ENCODE measurements at regions not wholly inside any gene's neighbourhood (a gene's known extent, or its start where the extent isn't known, plus 50 kb on each side); places are given as distances from the start of the nearest gene placed in this dataset.

- H3K79me2 ChIP-seq (ENCODE audit: insufficient read depth, low read length) = no peaks in the 10 kb centered on the region
Observed at GRCh38 chr4:124523816-124524215, 188.7 kb downstream of the ANKRD50 start.

DNA sequence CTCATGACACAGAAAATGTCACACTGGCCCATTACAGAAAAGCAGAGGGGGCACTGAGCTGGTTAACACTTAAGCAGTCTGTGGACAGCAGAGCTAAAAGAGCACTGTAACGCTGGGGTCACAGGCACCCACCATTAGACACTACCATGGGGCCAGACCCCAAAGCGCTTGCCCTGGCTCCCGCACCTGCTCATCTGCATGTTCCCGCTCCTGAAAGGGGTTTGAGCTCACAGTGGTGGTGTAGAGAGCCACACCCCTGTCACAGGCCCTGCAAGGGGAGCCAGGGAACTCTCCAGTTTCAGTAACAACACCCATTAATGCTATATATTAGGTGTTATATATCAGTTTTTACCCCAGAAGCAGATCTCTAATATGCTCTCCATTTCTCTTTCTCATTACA lies 187.0 kb downstream of the ANKRD50 start:
- H3K27ac ChIP-seq (ENCODE audit: low read depth, low read length, poor library complexity, severe bottlenecking) = no peak overlapping the region
- no peak overlapping the region for H3K9ac ChIP-seq (ENCODE audit: low read length)
- no peaks in the 10 kb centered on the region for H3K36me3 ChIP-seq (ENCODE audit: insufficient read depth, low read length)
- H3F3A ChIP-seq (ENCODE audit: insufficient read depth, low read length) = no peaks in the 10 kb centered on the region
- no peak for TF ChIP-seq CTCF (IDR thresholded peaks at IDR 0.05; ENCODE audit: low read length)
- TF ChIP-seq EZH2 (IDR thresholded peaks at IDR 0.05; ENCODE audit: borderline replicate concordance, low read length) = no peak
- no peaks in the 10 kb centered on the region for H3K27me3 ChIP-seq (ENCODE audit: insufficient read depth, low read length)
- H4K20me1 ChIP-seq (ENCODE audit: insufficient read depth, low read length) = no peaks in the 10 kb centered on the region
- no peaks in the 10 kb centered on the region for H3K9me2 ChIP-seq (ENCODE audit: low read depth, low read length)
- no peak overlapping the region for H2AFZ ChIP-seq (ENCODE audit: low read length)
- no peaks in the 10 kb centered on the region for H3K9me3 ChIP-seq (ENCODE audit: low read length)
- H3K4me1 ChIP-seq (ENCODE audit: insufficient read depth, low read length, severe bottlenecking) = no peaks in the 10 kb centered on the region
- no peak overlapping the region for H3K4me3 ChIP-seq (ENCODE audit: low read depth, low read length, poor library complexity, severe bottlenecking)
- no peaks in the 10 kb centered on the region for H3K79me2 ChIP-seq (ENCODE audit: insufficient read depth, low read length)
- no peak overlapping the region for H3K4me2 ChIP-seq (ENCODE audit: low read length)

More at GRCh38 chr4:124523816-124524215, 188.7 kb downstream of the ANKRD50 start:
- Histone ChIP-seq H3K9me2 (ENCODE audit: low read depth, low read length) (no peaks in the 10 kb centered on the region), H3K9ac (ENCODE audit: low read length) (no peak overlapping the region), H3K4me3 (ENCODE audit: low read depth, low read length, poor library complexity, severe bottlenecking) (no peak overlapping the region), H3K9me3 (ENCODE audit: low read length) (no peaks in the 10 kb centered on the region), H3F3A (ENCODE audit: insufficient read depth, low read length) (no peaks in the 10 kb centered on the region), H3K27me3 (ENCODE audit: insufficient read depth, low read length) (no peaks in the 10 kb centered on the region), H3K4me2 (ENCODE audit: low read length) (no peak overlapping the region), H3K4me1 (ENCODE audit: insufficient read depth, low read length, severe bottlenecking) (no peaks in the 10 kb centered on the region), H2AFZ (ENCODE audit: low read length) (no peak overlapping the region), H4K20me1 (ENCODE audit: insufficient read depth, low read length) (no peaks in the 10 kb centered on the region), H3K27ac (ENCODE audit: low read depth, low read length, poor library complexity, severe bottlenecking) (no peak overlapping the region), H3K36me3 (ENCODE audit: insufficient read depth, low read length) (no peaks in the 10 kb centered on the region)
- TF ChIP-seq CTCF (IDR thresholded peaks at IDR 0.05; ENCODE audit: low read length) = no peak
- no peak for TF ChIP-seq EZH2 (IDR thresholded peaks at IDR 0.05; ENCODE audit: borderline replicate concordance, low read length)

- Histone ChIP-seq H3K36me3 (ENCODE audit: insufficient read depth, low read length) (no peaks in the 10 kb centered on the region), H3K4me2 (ENCODE audit: low read length) (no peak overlapping the region), H2AFZ (ENCODE audit: low read length) (no peak overlapping the region), H3K27me3 (ENCODE audit: insufficient read depth, low read length) (no peaks in the 10 kb centered on the region), H3K4me3 (ENCODE audit: low read depth, low read length, poor library complexity, severe bottlenecking) (no peak overlapping the region), H3K9me2 (ENCODE audit: low read depth, low read length) (no peaks in the 10 kb centered on the region), H3K4me1 (ENCODE audit: insufficient read depth, low read length, severe bottlenecking) (no peaks in the 10 kb centered on the region), H3K9me3 (ENCODE audit: low read length) (no peaks in the 10 kb centered on the region), H3F3A (ENCODE audit: insufficient read depth, low read length) (no peaks in the 10 kb centered on the region), H4K20me1 (ENCODE audit: insufficient read depth, low read length) (no peaks in the 10 kb centered on the region), H3K9ac (ENCODE audit: low read length) (no peak overlapping the region), H3K79me2 (ENCODE audit: insufficient read depth, low read length) (no peaks in the 10 kb centered on the region), H3K27ac (ENCODE audit: low read depth, low read length, poor library complexity, severe bottlenecking) (no peak overlapping the region)
- TF ChIP-seq EZH2 (IDR thresholded peaks at IDR 0.05; ENCODE audit: borderline replicate concordance, low read length) = no peak
- TF ChIP-seq CTCF (IDR thresholded peaks at IDR 0.05; ENCODE audit: low read length) = no peak
Observed at GRCh38 chr4:124526331-124526730, 186.2 kb downstream of the ANKRD50 start.
